Colonic mucosa (tissue), 4 donors: ENCODE measurements at regions not wholly inside any gene's neighbourhood (a gene's known extent, or its start where the extent isn't known, plus 50 kb on each side); places are given as distances from the start of the nearest gene placed in this dataset.

Experiments
- DNase-seq: peaks from one replicate; pipeline ENCODE4 v3.0.0-alpha.2; 2020
- H3K27ac ChIP-seq: fragments of 200-600 bp; one replicate; pipeline ENCODE4 v1.8.0; 2021
- H3K27me3 ChIP-seq: fragments of 200-600 bp; one replicate; pipeline ENCODE4 v1.8.0; 2021
- H3K36me3 ChIP-seq: fragments of 200-600 bp; one replicate; pipeline ENCODE4 v1.8.0; 2021
- H3K4me1 ChIP-seq: fragments of 200-600 bp; one replicate; pipeline ENCODE4 v1.8.0; 2021; ENCODE audit warnings: mild to moderate bottlenecking
- H3K4me3 ChIP-seq: fragments of 200-600 bp; one replicate; pipeline ENCODE4 v1.8.0; 2021
- H3K9ac ChIP-seq, 2 donors: one replicate each; pipeline ENCODE4 v1.7.0; 2013; ENCODE audit warnings: control low read depth in 2 of 2, low read depth in 2 of 2, low read length in 2 of 2
- H3K9me3 ChIP-seq: fragments of 200-600 bp; one replicate; pipeline ENCODE4 v1.8.0; 2021
- CTCF ChIP-seq: fragments of 200-600 bp; IDR thresholded peaks from one replicate; pipeline ENCODE4 v1.8.0; 2022; ENCODE audit warnings: antibody characterized with exemption, mild to moderate bottlenecking
- intact Hi-C: fragments of 100-400 bp; cut with DNase I; formaldehyde crosslinking; loops from one replicate; pipeline ENCODE4 v1.14.1; 2022
- donor health status: healthy.
- donor health status: DM: no; HTN: no; CAD: no.
- donor health status: DM: no; HTN: no; CAD: no.

GRCh38 chr11:28759311-28759710 lies 651.1 kb downstream of the METTL15 start:
- H3K36me3 ChIP-seq = no peaks in the 10 kb centered on the region
- no peak for DNase-seq
- no peak overlapping the region for H3K27ac ChIP-seq
- no peak overlapping the region for H3K4me3 ChIP-seq
- H3K9me3 ChIP-seq = no peaks in the 10 kb centered on the region
- no peak overlapping the region for H3K9ac ChIP-seq
- H3K27me3 ChIP-seq = no peaks in the 10 kb centered on the region
- TF ChIP-seq CTCF = no peak
- no peaks in the 10 kb centered on the region for H3K4me1 ChIP-seq
- intact Hi-C loops = no loop called here

- Histone ChIP-seq H3K27ac (no peak overlapping the region), H3K4me3 (no peak overlapping the region), H3K36me3 (no peaks in the 10 kb centered on the region), H3K27me3 (no peaks in the 10 kb centered on the region), H3K9me3 (no peaks in the 10 kb centered on the region), H3K4me1 (no peaks in the 10 kb centered on the region), H3K9ac (no peak overlapping the region)
- no peak for TF ChIP-seq CTCF
- intact Hi-C loops = no loop called here
- no peak for DNase-seq
These were observed 649.7 kb downstream of the METTL15 start for GRCh38 chr11:28757725-28758515.

- H3K36me3 ChIP-seq = no peaks in the 10 kb centered on the region
- no peak overlapping the region for H3K9ac ChIP-seq
- no peaks in the 10 kb centered on the region for H3K4me1 ChIP-seq
- H3K4me3 ChIP-seq = no peak overlapping the region
- H3K27me3 ChIP-seq = no peaks in the 10 kb centered on the region
- intact Hi-C loops = no loop called here
- no peaks in the 10 kb centered on the region for H3K9me3 ChIP-seq
- no peak for DNase-seq
- TF ChIP-seq CTCF = no peak
- H3K27ac ChIP-seq = no peak overlapping the region
These were observed 648.8 kb downstream of the METTL15 start for GRCh38 chr11:28756977-28757376.

- intact Hi-C loops = no loop called here
- TF ChIP-seq CTCF = no peak
- no peaks in the 10 kb centered on the region for H3K27me3 ChIP-seq
- H3K9ac ChIP-seq = no peak overlapping the region
- no peak for DNase-seq
- no peaks in the 10 kb centered on the region for H3K4me1 ChIP-seq
- H3K36me3 ChIP-seq = no peaks in the 10 kb centered on the region
- no peaks in the 10 kb centered on the region for H3K9me3 ChIP-seq
- no peak overlapping the region for H3K27ac ChIP-seq
- no peak overlapping the region for H3K4me3 ChIP-seq
These were observed 634.9 kb downstream of the METTL15 start for GRCh38 chr11:28743061-28743550.

GRCh38 chr11:28739489-28740280 lies 631.5 kb downstream of the METTL15 start:
- Histone ChIP-seq H3K36me3 (no peaks in the 10 kb centered on the region), H3K9ac (no peak overlapping the region), H3K4me1 (no peaks in the 10 kb centered on the region), H3K4me3 (no peak overlapping the region), H3K27ac (no peak overlapping the region), H3K27me3 (no peaks in the 10 kb centered on the region), H3K9me3 (no peaks in the 10 kb centered on the region)
- intact Hi-C loops = no loop called here
- no peak for DNase-seq
- no peak for TF ChIP-seq CTCF
